HL-60 (cell line): ENCODE measurements at regions not wholly inside any gene's neighbourhood (a gene's known extent, or its start where the extent isn't known, plus 50 kb on each side); places are given as distances from the start of the nearest gene placed in this dataset.

Source experiments
- DNase-seq, 2 experiments: peaks; one replicate each; pipeline ENCODE4 v3.0.0-alpha.2; 2010 to 2020; ENCODE audit warnings: low read depth in 1 of 2, low spot score in 1 of 2
- H3K27ac ChIP-seq: fragments of 250-450 bp; sonication (Bioruptor Pico); replicated peaks from 2 replicates; pipeline ENCODE4 v1.5.1; 2020; ENCODE audit warnings: mild to moderate bottlenecking, moderate library complexity
- H3K27me3 ChIP-seq: fragments of 250-450 bp; sonication (Bioruptor Pico); 2 replicates; pipeline ENCODE4 v1.5.1; 2021; ENCODE audit warnings: mild to moderate bottlenecking, moderate library complexity; ENCODE audit not compliant: insufficient read depth, poor library complexity, severe bottlenecking
- H3K4me3 ChIP-seq: replicated peaks from 2 replicates; pipeline ENCODE4 v1.5.1; 2011; ENCODE audit warnings: mild to moderate bottlenecking, control low read depth, low read length; ENCODE audit not compliant: insufficient read depth
- CTCF ChIP-seq: IDR thresholded peaks from one replicate; pipeline ENCODE4 v1.5.1; 2011; ENCODE audit warnings: low read length, control low read depth, inconsistent platforms; ENCODE audit not compliant: insufficient read depth
- GABPA ChIP-seq: IDR thresholded peaks from 2 replicates; pipeline ENCODE4 v1.6.1; 2012; ENCODE audit warnings: low read depth
- POLR2AphosphoS5 ChIP-seq: IDR thresholded peaks from 2 replicates; pipeline ENCODE4 v1.6.1; 2012; ENCODE audit warnings: low read depth
- REST ChIP-seq: IDR thresholded peaks from 2 replicates; pipeline ENCODE4 v1.6.1; 2012; ENCODE audit warnings: low read depth; ENCODE audit not compliant: insufficient replicate concordance
- SPI1 ChIP-seq: IDR thresholded peaks from 2 replicates; pipeline ENCODE4 v1.6.1; 2012; ENCODE audit warnings: low read depth, mild to moderate bottlenecking, borderline replicate concordance

GRCh38 chr6:102701019-102701418, 1307.5 kb downstream of the GRIK2 start:
- Histone ChIP-seq H3K4me3 (no peak overlapping the region), H3K27ac (no peak overlapping the region), H3K27me3 (no peaks in the 10 kb centered on the region)
- no peak for TF ChIP-seq CTCF
- TF ChIP-seq POLR2AphosphoS5: no peak
- no peak for TF ChIP-seq SPI1
- no peak for TF ChIP-seq REST
- no peak for TF ChIP-seq GABPA
- DNase-seq: no peak

- TF ChIP-seq POLR2AphosphoS5 (no peak), SPI1 (no peak), REST (no peak), CTCF (no peak), GABPA (no peak)
- Histone ChIP-seq H3K27ac (no peak overlapping the region), H3K27me3 (no peaks in the 10 kb centered on the region), H3K4me3 (no peak overlapping the region)
- no peak for DNase-seq
Measured at GRCh38 chr6:102686461-102686860, 1293.0 kb downstream of the GRIK2 start.

- no peak overlapping the region for H3K4me3 ChIP-seq
- H3K27ac ChIP-seq: no peak overlapping the region
- DNase-seq: no peak
- H3K27me3 ChIP-seq: no peaks in the 10 kb centered on the region
- TF ChIP-seq GABPA (no peak), SPI1 (no peak), REST (no peak), CTCF (no peak), POLR2AphosphoS5 (no peak)
Measured at GRCh38 chr6:102680413-102680812, 1286.9 kb downstream of the GRIK2 start.
